Esophagus muscularis mucosa (tissue), 4 donors: ENCODE measurements at regions not wholly inside any gene's neighbourhood (a gene's known extent, or its start where the extent isn't known, plus 50 kb on each side); places are given as distances from the start of the nearest gene placed in this dataset.

Experiments used
- DNase-seq: peaks from one replicate; pipeline ENCODE4 v3.0.0-alpha.2; 2017; ENCODE audit errors: extremely low spot score
- H3K27ac ChIP-seq, 4 donors: fragments of 200-600 bp; sonication (generic); replicated peaks in 1 of 4; 1 replicate in 3 of 4; 2 replicates in 1 of 4; pipeline ENCODE4 v1.5.1; 2016 to 2019; ENCODE audit warnings: mild to moderate bottlenecking in 1 of 4
- H3K27me3 ChIP-seq, 4 donors: fragments of 200-600 bp; sonication (generic); one replicate each; pipeline versions ENCODE4 v1.5.1 to v1.6.0; 2016 to 2019
- H3K36me3 ChIP-seq, 4 donors: fragments of 200-600 bp; sonication (generic); one replicate each; pipeline ENCODE4 v1.5.1; 2016 to 2019
- H3K4me1 ChIP-seq, 4 donors: fragments of 200-600 bp; sonication (generic); one replicate each; pipeline ENCODE4 v1.5.1; 2016 to 2019
- H3K4me3 ChIP-seq, 4 donors: fragments of 200-600 bp; sonication (generic); 1 replicate in 2 of 4; 2 replicates in 2 of 4; pipeline ENCODE4 v1.5.1; 2016 to 2019; ENCODE audit warnings: mild to moderate bottlenecking in 4 of 4, moderate library complexity in 1 of 4
- H3K9me3 ChIP-seq, 4 donors: fragments of 200-600 bp; sonication (generic); 1 replicate in 3 of 4; 2 replicates in 1 of 4; pipeline ENCODE4 v1.5.1; 2016 to 2019
- EP300 ChIP-seq: sonication (generic); formaldehyde crosslinking; IDR thresholded peaks from one replicate; pipeline ENCODE4 v1.6.1; 2017; ENCODE audit warnings: antibody characterized with exemption
- POLR2A ChIP-seq: fragments of 450-650 bp; IDR thresholded peaks from one replicate; pipeline ENCODE4 v1.6.1; 2017; ENCODE audit warnings: antibody characterized with exemption, moderate library complexity, mild to moderate bottlenecking, low read depth
- POLR2AphosphoS5 ChIP-seq, 2 donors: sonication (generic); formaldehyde crosslinking; IDR thresholded peaks; one replicate each; pipeline ENCODE4 v1.6.1; 2017; ENCODE audit warnings: antibody characterized with exemption in 2 of 2
- WGBS: methylation state at CpG from one replicate; pipeline ENCODE4 v1.1.5; 2018; 5-methylcytosine and 5-hydroxymethylcytosine counted together
- intact Hi-C: fragments of 100-400 bp; cut with DNase I; formaldehyde crosslinking; loops from one replicate; pipeline ENCODE4 v1.15.1; 2023
- TF ChIP-seq, protein P1 (sequence below), 3 experiments: fragments of 200-600 bp in 2 of 3; fragments of 450-650 bp in 1 of 3; sonication (generic) in 2 of 3; IDR thresholded peaks; one replicate each; pipeline ENCODE4 v1.5.1; 2017 to 2019; ENCODE audit warnings: antibody characterized with exemption in 3 of 3, mild to moderate bottlenecking in 2 of 3, moderate library complexity in 1 of 3

DNA sequence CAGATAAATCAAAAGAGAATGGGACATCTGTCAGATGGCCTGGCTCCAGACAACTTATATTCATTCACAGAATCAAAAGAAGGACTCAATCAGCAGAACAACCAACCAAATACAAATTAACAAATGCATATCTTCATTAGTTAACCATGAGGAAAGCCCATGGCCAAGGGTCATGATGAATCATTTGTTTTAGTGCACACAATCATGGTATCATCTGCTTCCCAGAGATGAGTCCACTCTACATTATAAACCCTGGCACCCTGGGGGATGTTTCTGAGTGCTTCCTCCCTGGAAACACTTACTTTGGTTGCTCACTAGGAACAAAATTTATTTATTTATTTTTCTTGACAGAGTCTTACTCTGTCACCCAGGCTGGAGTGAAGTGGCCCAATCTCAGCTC lies 453.3 kb upstream of the HS3ST1 start:
- H3K27ac ChIP-seq = no peak overlapping the region
- H3K4me3 ChIP-seq = no peak overlapping the region
- no peaks in the 10 kb centered on the region for H3K4me1 ChIP-seq
- no peak for DNase-seq
- intact Hi-C loops = no loop called here
- no peaks in the 10 kb centered on the region for H3K36me3 ChIP-seq
- TF ChIP-seq POLR2AphosphoS5 (IDR thresholded peaks at IDR 0.05) (no peak), EP300 (no peak), POLR2A (no peak)
- TF ChIP-seq, protein P1, sequence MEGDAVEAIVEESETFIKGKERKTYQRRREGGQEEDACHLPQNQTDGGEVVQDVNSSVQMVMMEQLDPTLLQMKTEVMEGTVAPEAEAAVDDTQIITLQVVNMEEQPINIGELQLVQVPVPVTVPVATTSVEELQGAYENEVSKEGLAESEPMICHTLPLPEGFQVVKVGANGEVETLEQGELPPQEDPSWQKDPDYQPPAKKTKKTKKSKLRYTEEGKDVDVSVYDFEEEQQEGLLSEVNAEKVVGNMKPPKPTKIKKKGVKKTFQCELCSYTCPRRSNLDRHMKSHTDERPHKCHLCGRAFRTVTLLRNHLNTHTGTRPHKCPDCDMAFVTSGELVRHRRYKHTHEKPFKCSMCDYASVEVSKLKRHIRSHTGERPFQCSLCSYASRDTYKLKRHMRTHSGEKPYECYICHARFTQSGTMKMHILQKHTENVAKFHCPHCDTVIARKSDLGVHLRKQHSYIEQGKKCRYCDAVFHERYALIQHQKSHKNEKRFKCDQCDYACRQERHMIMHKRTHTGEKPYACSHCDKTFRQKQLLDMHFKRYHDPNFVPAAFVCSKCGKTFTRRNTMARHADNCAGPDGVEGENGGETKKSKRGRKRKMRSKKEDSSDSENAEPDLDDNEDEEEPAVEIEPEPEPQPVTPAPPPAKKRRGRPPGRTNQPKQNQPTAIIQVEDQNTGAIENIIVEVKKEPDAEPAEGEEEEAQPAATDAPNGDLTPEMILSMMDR (IDR thresholded peaks at IDR 0.05) = no peak
- no peaks in the 10 kb centered on the region for H3K9me3 ChIP-seq
- no peaks in the 10 kb centered on the region for H3K27me3 ChIP-seq

DNA sequence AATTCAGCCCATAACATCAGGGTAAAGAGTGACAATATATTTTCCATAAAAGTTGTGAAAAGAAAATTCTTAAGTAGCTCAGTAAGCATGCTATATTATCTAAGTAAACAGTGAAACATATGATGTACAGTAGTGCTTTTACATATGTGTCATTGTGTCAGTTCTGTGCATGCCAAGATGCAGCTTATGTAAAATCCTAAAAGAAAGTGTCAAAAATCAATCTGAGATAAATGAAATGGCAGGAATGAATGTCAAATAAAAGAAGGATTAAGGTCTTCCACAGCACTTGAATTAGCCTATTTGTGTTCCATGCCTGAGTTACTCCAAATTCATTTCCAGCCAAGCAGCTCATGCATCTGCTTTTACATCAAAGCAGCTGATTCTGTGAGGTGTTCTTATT lies 452.7 kb upstream of the HS3ST1 start:
- no peaks in the 10 kb centered on the region for H3K4me1 ChIP-seq
- H3K4me3 ChIP-seq = no peak overlapping the region
- intact Hi-C loops = no loop called here
- no peaks in the 10 kb centered on the region for H3K9me3 ChIP-seq
- DNase-seq = no peak
- H3K27ac ChIP-seq = no peak overlapping the region
- TF ChIP-seq POLR2AphosphoS5 (IDR thresholded peaks at IDR 0.05) (no peak), EP300 (no peak), POLR2A (no peak)
- no peaks in the 10 kb centered on the region for H3K27me3 ChIP-seq
- no peaks in the 10 kb centered on the region for H3K36me3 ChIP-seq

DNA sequence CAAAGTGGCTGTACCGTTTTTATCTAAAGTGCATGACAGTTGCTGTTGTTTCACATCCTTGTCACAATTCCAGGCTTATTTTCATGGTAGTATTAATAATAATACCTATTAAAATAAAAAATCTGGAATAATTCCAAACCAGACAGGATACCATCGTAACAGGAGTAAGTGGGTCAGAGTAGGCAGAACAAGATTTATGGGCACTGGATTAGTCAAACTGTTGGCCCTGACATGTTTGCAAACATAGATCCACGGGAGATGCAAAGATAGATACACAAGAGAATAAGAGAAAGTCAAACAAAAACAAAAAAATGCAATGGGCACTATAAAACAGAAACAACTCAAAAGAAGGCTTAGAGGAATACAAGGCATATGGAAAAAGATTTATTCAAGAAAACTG lies 449.5 kb upstream of the HS3ST1 start:
- intact Hi-C loops = no loop called here
- no peaks in the 10 kb centered on the region for H3K9me3 ChIP-seq
- no peak for DNase-seq
- 64% methylated on average over 3 of the region's 3 CpGs for whole genome bisulfite sequencing
- no peak overlapping the region for H3K4me3 ChIP-seq
- H3K27me3 ChIP-seq = no peaks in the 10 kb centered on the region
- no peaks in the 10 kb centered on the region for H3K36me3 ChIP-seq
- H3K4me1 ChIP-seq = no peaks in the 10 kb centered on the region
- TF ChIP-seq POLR2AphosphoS5 (IDR thresholded peaks at IDR 0.05) (no peak), EP300 (no peak), POLR2A (no peak)
- TF ChIP-seq, protein P1 (IDR thresholded peaks at IDR 0.05) = no peak
- H3K27ac ChIP-seq = no peak overlapping the region

DNA sequence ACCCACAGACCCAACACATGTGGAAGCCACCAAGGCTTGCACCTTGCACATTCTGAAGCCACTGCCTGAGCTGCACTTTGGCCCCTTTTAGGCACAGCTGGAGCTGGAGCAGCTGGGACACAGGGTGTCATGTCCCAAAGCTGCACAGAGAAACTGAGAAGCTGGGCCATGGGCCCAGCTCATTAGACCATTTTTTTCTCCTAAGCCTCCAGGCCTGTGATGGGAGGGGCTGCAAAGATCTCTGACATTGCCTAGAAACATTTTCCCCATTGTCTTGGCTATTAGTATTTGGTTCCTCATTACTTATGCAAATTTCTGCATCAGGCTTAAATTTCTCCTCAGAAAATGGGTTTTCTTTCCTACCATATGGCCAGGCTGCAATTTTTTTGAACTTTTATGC lies 447.4 kb upstream of the HS3ST1 start:
- TF ChIP-seq, protein P1 (IDR thresholded peaks at IDR 0.05) = no peak
- TF ChIP-seq POLR2A (no peak), EP300 (no peak), POLR2AphosphoS5 (IDR thresholded peaks at IDR 0.05) (no peak)
- no peaks in the 10 kb centered on the region for H3K27me3 ChIP-seq
- DNase-seq = no peak
- no peaks in the 10 kb centered on the region for H3K36me3 ChIP-seq
- intact Hi-C loops = no loop called here
- no peak overlapping the region for H3K4me3 ChIP-seq
- no peaks in the 10 kb centered on the region for H3K9me3 ChIP-seq
- no peak overlapping the region for H3K27ac ChIP-seq
- no peaks in the 10 kb centered on the region for H3K4me1 ChIP-seq

DNA sequence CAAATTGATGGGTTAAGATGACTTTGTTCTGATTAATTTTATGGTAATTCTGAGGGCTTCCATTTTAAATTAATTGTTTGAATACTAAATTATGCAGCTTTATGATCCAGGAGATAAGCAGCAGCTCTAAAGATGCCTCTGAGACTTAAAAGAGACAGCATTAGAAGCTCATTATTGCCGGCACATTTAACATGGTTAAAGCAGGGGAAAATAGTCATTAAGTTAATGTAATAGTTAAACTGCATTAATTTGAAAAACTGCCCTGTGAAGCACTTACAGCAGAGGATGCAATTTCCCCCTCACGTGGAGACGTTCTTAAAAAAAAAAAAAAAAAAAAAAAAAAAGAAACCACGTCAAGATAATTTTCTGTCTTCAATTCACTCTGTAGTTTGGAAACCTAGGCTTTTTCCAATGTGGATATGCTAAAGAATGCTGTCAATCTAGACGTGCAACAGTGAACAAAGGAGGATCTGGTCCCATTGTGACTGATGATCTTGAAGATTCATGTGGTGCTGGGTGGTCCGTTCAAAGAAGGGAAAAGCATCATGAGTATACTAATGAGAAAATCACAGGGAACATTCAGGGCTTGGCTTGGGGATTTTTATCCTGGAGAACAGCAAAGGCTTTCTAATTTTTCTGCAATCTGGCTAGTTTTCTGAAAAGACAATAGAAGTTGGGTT lies 440.6 kb upstream of the HS3ST1 start:
- TF ChIP-seq EP300 (no peak), POLR2AphosphoS5 (IDR thresholded peaks at IDR 0.05) (no peak), POLR2A (no peak)
- TF ChIP-seq, protein P1 (IDR thresholded peaks at IDR 0.05) = no peak
- Histone ChIP-seq H3K4me3 (no peak overlapping the region), H3K27me3 (no peaks in the 10 kb centered on the region), H3K4me1 (no peaks in the 10 kb centered on the region), H3K27ac (no peak overlapping the region), H3K36me3 (no peaks in the 10 kb centered on the region), H3K9me3 (no peaks in the 10 kb centered on the region)
- no peak for DNase-seq
- WGBS = 52% methylated on average over 6 of the region's 6 CpGs
- intact Hi-C loops = no loop called here
